Neural progenitor cell (in vitro differentiated cells): ENCODE measurements at regions not wholly inside any gene's neighbourhood (a gene's known extent, or its start where the extent isn't known, plus 50 kb on each side); places are given as distances from the start of the nearest gene placed in this dataset.

Source experiments
- CTCF ChIP-seq: fragments of 200-600 bp; sonication (generic); IDR thresholded peaks from 2 replicates; pipeline ENCODE4 v1.5.1; 2017; ENCODE audit warnings: antibody characterized with exemption, mild to moderate bottlenecking
- EZH2phosphoT487 ChIP-seq: fragments of 200-600 bp; sonication (generic); IDR thresholded peaks from 2 replicates; pipeline ENCODE4 v1.6.1; 2017; ENCODE audit warnings: antibody characterized with exemption

DNA sequence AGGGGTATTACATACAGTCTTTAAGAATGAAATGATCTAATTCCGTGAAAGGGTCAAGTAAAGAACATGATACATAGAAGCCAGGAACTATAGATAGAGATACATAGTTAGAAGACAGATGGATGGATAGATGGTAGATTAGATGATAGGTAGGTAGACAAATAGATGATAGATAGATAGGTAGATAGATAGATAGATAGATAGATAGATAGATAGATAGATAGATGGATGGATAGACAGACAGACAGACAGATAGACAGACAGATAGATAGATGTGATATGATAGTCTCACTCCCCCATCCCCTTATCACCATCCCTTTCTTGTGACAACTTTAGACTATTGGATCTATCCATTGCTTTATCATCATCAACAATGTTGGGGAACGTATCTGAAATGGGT, 448.2 kb downstream of the METTL4 start:
- TF ChIP-seq CTCF: no peak
- no peak for TF ChIP-seq EZH2phosphoT487
